HepG2 (cell line): ENCODE measurements at regions not wholly inside any gene's neighbourhood (a gene's known extent, or its start where the extent isn't known, plus 50 kb on each side); places are given as distances from the start of the nearest gene placed in this dataset.

Experiments used
- ATAC-seq: fragments of 200-7000 bp; cut with Tn5 transposase; 3 replicates; pipeline ENCODE4 v1.9.1; 2020; ENCODE audit warnings: mild to moderate bottlenecking, moderate library complexity
- BruUV-seq: library from RNA; stranded (reverse); fragments of 400-500 nt; replicated peaks from 2 replicates; lab custom pipeline; 2021; lab: Mats Ljungman, UMichigan
- CTCF ChIA-PET: fragments of 300-600 bp; formaldehyde crosslinking; extraction: SDS; loops from one replicate; lab custom pipeline; 2021; ENCODE audit warnings: low total read pairs, inconsistent platforms, low intra/inter-chr PET ratio; lab: Yijun Ruan, JAX
- POLR2A ChIA-PET: fragments of 350-600 bp; sonication (Branson Sonifier 250); formaldehyde crosslinking; loops from one replicate; lab custom pipeline; 2020; ENCODE audit warnings: antibody characterized with exemption, inconsistent platforms; lab: Yijun Ruan, JAX
- DNase-seq: peaks from one replicate; pipeline ENCODE4 v3.0.0-alpha.2; 2015; ENCODE audit warnings: low spot score
- FAIRE-seq: peaks from 3 replicates; lab custom pipeline; 2011; peaks lifted over from hg19 to GRCh38; lab: Jason Lieb, UNC
- H2AFZ ChIP-seq: one replicate; pipeline ENCODE4 v1.6.1; 2011; ENCODE audit warnings: low read length, inconsistent platforms
- H3K27ac ChIP-seq: fragments of 300-600 bp; 3 replicates; pipeline ENCODE4 v1.8.0; 2011; ENCODE audit warnings: mixed run types, mild to moderate bottlenecking, mixed read lengths, low read length, inconsistent platforms; ENCODE audit not compliant: insufficient read depth; ENCODE audit errors: extremely low read length
- H3K27me3 ChIP-seq, 2 experiments: fragments of 200-600 bp in 1 of 2; 2 replicates in 1 of 2; 3 replicates in 1 of 2; pipeline versions ENCODE4 v1.6.0 to v1.8.0; 2011; ENCODE audit warnings: low read length in 2 of 2, mild to moderate bottlenecking in 2 of 2, moderate library complexity in 2 of 2, inconsistent platforms in 1 of 2; ENCODE audit not compliant: insufficient read depth in 2 of 2, control insufficient read depth in 1 of 2
- H3K36me3 ChIP-seq, 2 experiments: fragments of 200-600 bp in 1 of 2; replicated peaks in 1 of 2; 2 replicates in 1 of 2; 3 replicates in 1 of 2; pipeline versions ENCODE4 v1.5.1 to v1.8.0; 2011; ENCODE audit warnings: low read length in 2 of 2, inconsistent platforms in 1 of 2; ENCODE audit not compliant: insufficient read depth in 2 of 2, control insufficient read depth in 1 of 2
- H3K4me1 ChIP-seq: 2 replicates; pipeline ENCODE4 v1.5.1; 2012; ENCODE audit warnings: low read length, inconsistent platforms; ENCODE audit not compliant: insufficient read depth
- H3K4me2 ChIP-seq: 2 replicates; pipeline ENCODE4 v1.6.0; 2011; ENCODE audit warnings: low read depth, low read length, inconsistent platforms
- H3K4me3 ChIP-seq, 3 experiments: fragments of 200-600 bp in 1 of 3; sonication (generic), shearing (Covaris generic) in 1 of 3; replicated peaks in 1 of 3; 2 replicates each; pipeline ENCODE4 v1.5.1; 2011 to 2016; ENCODE audit warnings: low read length in 3 of 3, inconsistent platforms in 2 of 3, low read depth in 2 of 3, mild to moderate bottlenecking in 2 of 3, control low read depth in 1 of 3, mixed read lengths in 1 of 3; ENCODE audit not compliant: insufficient read depth in 1 of 3
- H3K79me2 ChIP-seq: one replicate; pipeline ENCODE4 v1.6.1; 2011; ENCODE audit warnings: low read length, inconsistent platforms; ENCODE audit not compliant: insufficient read depth
- H3K9ac ChIP-seq: 2 replicates; pipeline ENCODE4 v1.6.0; 2011; ENCODE audit warnings: mild to moderate bottlenecking, low read depth, low read length, inconsistent platforms; ENCODE audit not compliant: insufficient read depth
- H3K9me3 ChIP-seq: 2 replicates; pipeline ENCODE4 v1.5.1; 2012; ENCODE audit warnings: mild to moderate bottlenecking, low read length
- H4K20me1 ChIP-seq: 2 replicates; pipeline ENCODE4 v1.6.0; 2011; ENCODE audit warnings: inconsistent platforms, mild to moderate bottlenecking, low read length, moderate library complexity; ENCODE audit not compliant: insufficient read depth
- ESRRA ChIP-seq: sonication (generic); formaldehyde crosslinking; IDR thresholded peaks from 2 replicates; pipeline ENCODE4 v1.5.1; 2020; ENCODE audit warnings: mild to moderate bottlenecking, low read depth, missing genetic modification reagents
- HNRNPK ChIP-seq: fragments of 200-400 bp; formaldehyde crosslinking; IDR thresholded peaks from 2 replicates; pipeline ENCODE4 v1.6.1; 2018; ENCODE audit warnings: low read length, low read depth, moderate library complexity, mild to moderate bottlenecking; ENCODE audit not compliant: poor library complexity, severe bottlenecking
- LCORL ChIP-seq, 2 experiments: fragments of 450-650 bp in 1 of 2; sonication (generic) in 1 of 2; formaldehyde crosslinking in 1 of 2; IDR thresholded peaks; 2 replicates each; pipeline versions ENCODE4 v1.5.0 to v1.6.1; 2017 to 2020; ENCODE audit warnings: antibody characterized with exemption in 1 of 2, missing genetic modification reagents in 1 of 2
- PCBP1 ChIP-seq: fragments of 200-400 bp; formaldehyde crosslinking; IDR thresholded peaks from 2 replicates; pipeline ENCODE4 v1.6.1; 2017; ENCODE audit warnings: mild to moderate bottlenecking, low read depth, low read length, borderline replicate concordance
- PCBP2 ChIP-seq: fragments of 200-400 bp; formaldehyde crosslinking; optimal IDR thresholded peaks from 2 replicates; pipeline ENCODE3; 2018; ENCODE audit warnings: low read length, low read depth; ENCODE audit not compliant: poor library complexity, severe bottlenecking
- PHB2 ChIP-seq: fragments of 450-650 bp; IDR thresholded peaks from 2 replicates; pipeline ENCODE4 v1.6.1; 2018; ENCODE audit not compliant: partially characterized antibody
- POLR2G ChIP-seq: fragments of 200-400 bp; formaldehyde crosslinking; IDR thresholded peaks from 2 replicates; pipeline ENCODE4 v1.6.1; 2018; ENCODE audit warnings: mild to moderate bottlenecking, low read depth, low read length, moderate library complexity
- ZNF160 ChIP-seq: sonication (generic); formaldehyde crosslinking; IDR thresholded peaks from 2 replicates; pipeline ENCODE4 v1.8.0; 2022; ENCODE audit warnings: mild to moderate bottlenecking, inconsistent platforms, missing genetic modification reagents
- WGBS: methylation state at CpG from one replicate; pipeline ENCODE4 v1.1.6; 2017; ENCODE audit warnings: low lambda C conversion rate; 5-methylcytosine and 5-hydroxymethylcytosine counted together
- in situ Hi-C: cut with HindIII; loops from 2 replicates; pipeline ENCODE4 v1.10.0; 2017; ENCODE audit warnings: low pct_unique_long_range_greater_than_20kb; ENCODE audit not compliant: extremely low pct_ligation_motif_present
- intact Hi-C: fragments of 100-400 bp; cut with micrococcal nuclease; formaldehyde crosslinking; loops from one replicate; pipeline ENCODE4 v1.10.0; 2022; ENCODE audit not compliant: unreplicated experiment
- TF ChIP-seq, protein P1 (sequence below): sonication (generic); formaldehyde crosslinking; IDR thresholded peaks from 2 replicates; pipeline ENCODE4 v1.4.0; 2020; ENCODE audit warnings: mild to moderate bottlenecking, missing genetic modification reagents

DNA sequence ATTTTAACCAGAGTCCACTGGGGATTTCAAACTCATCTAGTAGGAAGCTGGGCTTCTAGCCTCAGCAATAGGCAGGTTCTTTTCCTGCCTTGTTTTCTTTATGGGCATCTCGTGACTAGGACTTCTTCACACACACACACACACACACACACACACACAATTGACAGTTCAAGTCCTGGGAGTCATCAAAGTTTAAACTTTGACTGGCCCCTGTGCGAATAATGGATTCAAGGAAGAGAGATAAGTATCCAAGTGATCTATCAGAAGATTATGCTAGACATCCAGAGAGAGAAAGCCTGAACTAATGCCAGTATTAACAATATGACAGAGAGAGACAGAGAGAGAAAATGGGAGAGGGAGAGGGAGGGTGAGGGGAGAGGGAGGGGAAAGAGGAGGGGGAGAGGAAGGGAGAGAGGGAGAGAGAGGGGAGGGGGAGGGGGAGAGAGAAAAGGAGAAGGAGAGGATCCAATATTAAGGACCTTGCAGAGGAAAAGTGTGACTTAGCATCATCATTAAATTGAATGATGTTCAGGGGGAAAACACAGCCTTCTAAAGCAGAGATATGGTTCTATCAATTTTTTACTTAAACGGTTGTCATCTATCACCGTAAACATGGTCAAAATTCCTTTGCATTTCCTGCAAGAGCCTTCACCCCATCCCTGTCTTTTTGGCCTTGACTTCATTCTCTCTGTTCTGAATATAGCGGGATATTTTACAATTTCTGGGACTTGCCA is 327.6 kb upstream of the ZEB2 start:
- BruUV-seq = no TSS peak
- TF ChIP-seq PCBP2 (peak; percentile 94), PCBP1 (0 out of 2 replicates have a peak, but pooled peaks have one; percentile 56), HNRNPK (peak; percentile 93), PHB2 (no peak)
- TF ChIP-seq, all 625 proteins: peak for 3
- Histone ChIP-seq H3K9me3 (no peaks in the 10 kb centered on the region), H3K4me2 (no peak overlapping the region), H3K36me3 (no peaks in the 10 kb centered on the region), H3K4me1 (no peaks in the 10 kb centered on the region), H3K4me3 (no peak overlapping the region), H3K27me3 (no peaks in the 10 kb centered on the region), H3K27ac (no peak overlapping the region), H3K79me2 (no peaks in the 10 kb centered on the region), H2AFZ (no peak overlapping the region), H3K9ac (no peak overlapping the region), H4K20me1 (no peaks in the 10 kb centered on the region)
- intact Hi-C loops (no loop called here), in situ Hi-C loops (no loop called here)
- no peak for ATAC-seq
- DNase-seq = no peak
- 2% methylated on average over 5 of the region's 5 CpGs for WGBS
- POLR2A ChIA-PET = no interaction called here
- no peak for FAIRE-seq
- CTCF ChIA-PET = no interaction called here

DNA sequence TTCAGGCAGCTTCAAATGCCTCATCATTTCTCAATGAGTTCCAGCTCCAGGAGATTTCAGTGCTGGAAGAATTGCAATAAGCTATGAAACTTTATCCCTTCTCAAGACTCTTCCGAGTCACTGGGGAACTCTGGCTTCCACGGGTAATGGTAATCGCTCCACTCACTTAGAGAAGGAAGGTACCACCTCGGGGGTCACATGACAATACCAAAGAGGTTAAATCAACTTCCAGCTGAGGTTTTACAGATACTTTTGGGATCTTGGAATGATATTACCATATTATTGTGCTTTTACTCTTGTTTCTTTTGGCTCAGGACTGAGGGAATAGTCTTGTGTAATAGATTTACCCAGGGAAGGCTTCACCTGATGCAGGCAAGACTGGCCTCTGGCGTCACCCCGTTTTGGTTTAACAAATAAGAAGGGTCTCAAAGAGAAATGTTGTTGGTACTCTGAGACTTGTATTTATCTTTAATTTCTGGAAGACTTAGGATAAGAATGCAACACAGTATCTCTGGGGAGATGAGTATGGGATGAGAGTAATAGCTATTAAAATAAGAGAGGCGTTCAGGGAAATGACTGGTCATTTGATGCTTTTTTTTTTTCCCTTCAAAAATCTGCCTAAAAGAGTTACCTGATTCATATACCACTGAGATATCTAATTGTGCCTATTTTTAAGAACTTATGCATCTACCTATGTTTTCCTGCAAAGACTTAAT is 316.9 kb upstream of the ZEB2 start:
- BruUV-seq = no TSS peak
- intact Hi-C loops (no loop called here), in situ Hi-C loops (no loop called here)
- Histone ChIP-seq H3K9me3 (no peaks in the 10 kb centered on the region), H3K4me1 (no peaks in the 10 kb centered on the region), H3K79me2 (no peaks in the 10 kb centered on the region), H3K27me3 (no peaks in the 10 kb centered on the region), H4K20me1 (no peaks in the 10 kb centered on the region), H3K4me2 (no peak overlapping the region), H3K9ac (no peak overlapping the region), H3K36me3 (no peaks in the 10 kb centered on the region), H3K4me3 (no peak overlapping the region), H3K27ac (no peak overlapping the region), H2AFZ (no peak overlapping the region)
- TF ChIP-seq ZNF160 (no peak), LCORL (IDR thresholded peaks at IDR 0.05) (no peak), LCORL (CRISPR knock-in tag; IDR thresholded peaks at IDR 0.05) (no peak), ESRRA (CRISPR knock-in tag) (no peak), POLR2G (no peak)
- TF ChIP-seq, protein P1, sequence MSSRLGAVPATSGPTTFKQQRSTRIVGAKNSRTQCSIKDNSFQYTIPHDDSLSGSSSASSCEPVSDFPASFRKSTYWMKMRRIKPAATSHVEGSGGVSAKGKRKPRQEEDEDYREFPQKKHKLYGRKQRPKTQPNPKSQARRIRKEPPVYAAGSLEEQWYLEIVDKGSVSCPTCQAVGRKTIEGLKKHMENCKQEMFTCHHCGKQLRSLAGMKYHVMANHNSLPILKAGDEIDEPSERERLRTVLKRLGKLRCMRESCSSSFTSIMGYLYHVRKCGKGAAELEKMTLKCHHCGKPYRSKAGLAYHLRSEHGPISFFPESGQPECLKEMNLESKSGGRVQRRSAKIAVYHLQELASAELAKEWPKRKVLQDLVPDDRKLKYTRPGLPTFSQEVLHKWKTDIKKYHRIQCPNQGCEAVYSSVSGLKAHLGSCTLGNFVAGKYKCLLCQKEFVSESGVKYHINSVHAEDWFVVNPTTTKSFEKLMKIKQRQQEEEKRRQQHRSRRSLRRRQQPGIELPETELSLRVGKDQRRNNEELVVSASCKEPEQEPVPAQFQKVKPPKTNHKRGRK (CRISPR knock-in tag) = no peak
- POLR2A ChIA-PET = no interaction called here
- 4% methylated on average over 7 of the region's 7 CpGs for WGBS
- no peak for FAIRE-seq
- DNase-seq = no peak
- CTCF ChIA-PET = no interaction called here
- ATAC-seq = no peak
